ENCODE measurements at regions not wholly inside any gene's neighbourhood (a gene's known extent, or its start where the extent isn't known, plus 50 kb on each side); places are given as distances from the start of the nearest gene placed in this dataset.
"Not testable (repeated sequence)": the region's sequence is repeated elsewhere in the genome, so short reads cannot be mapped to it uniquely, and the experiment has no call there.

GRCh38 chr18:51360301-51360700 lies 162.8 kb upstream of the MEX3C start:
- TF ChIP-seq BACH2 (CRISPR knock-in tag; IDR thresholded peaks at IDR 0.05; ENCODE audit: borderline replicate concordance); ZNF8 (CRISPR knock-in tag; IDR thresholded peaks at IDR 0.05); ZC3H10 (CRISPR knock-in tag; IDR thresholded peaks at IDR 0.05); ZFP3 (CRISPR knock-in tag; IDR thresholded peaks at IDR 0.05); PATZ1 (CRISPR knock-in tag; IDR thresholded peaks at IDR 0.05; ENCODE audit: borderline replicate concordance); ISL1 (CRISPR knock-in tag; IDR thresholded peaks at IDR 0.05): not testable (repeated sequence)

Measured in SK-N-SH treated with all-trans-retinoic acid at 6 μM for 48 hours (cell line).